ENCODE measurements at regions not wholly inside any gene's neighbourhood (a gene's known extent, or its start where the extent isn't known, plus 50 kb on each side); places are given as distances from the start of the nearest gene placed in this dataset.
"Not testable (repeated sequence)": the region's sequence is repeated elsewhere in the genome, so short reads cannot be mapped to it uniquely, and the experiment has no call there.

- TF ChIP-seq CTCF (IDR thresholded peaks at IDR 0.05; ENCODE audit: low read depth, low read length) = peak; percentile 75
- H3K79me2 ChIP-seq (ENCODE audit: low read length); H3K27me3 ChIP-seq (ENCODE audit: low read depth, low read length): not testable (repeated sequence)
Measured at GRCh38 chr4:84244346-84244801, 254.7 kb downstream of the NKX6-1 start.

GRCh38 chr4:84243685-84244084 lies 255.4 kb downstream of the NKX6-1 start:
- Histone ChIP-seq H3K4me2 (ENCODE audit: low read length) (peak overlapping the region; percentile 88), H3K27me3 (ENCODE audit: low read depth, low read length) (no peaks in the 10 kb centered on the region), H3K9ac (ENCODE audit: low read length) (peak overlapping the region; percentile 48; the same call in 1 of the 2 replicates), H2AFZ (ENCODE audit: low read depth, low read length) (peak overlapping the region; percentile 94; the same call in 1 of the 2 replicates), H3K9me3 (ENCODE audit: insufficient read depth, low read length) (no peaks in the 10 kb centered on the region), H3K4me1 (ENCODE audit: low read length) (peaks cover 12% of the 10 kb centered on the region), H3K36me3 (replicated peaks; ENCODE audit: low read depth, low read length) (no peaks in the 10 kb centered on the region), H3K4me3 (ENCODE audit: low read length) (peak overlapping the region; percentile 76; the same call in 1 of the 2 replicates), H3K79me2 (ENCODE audit: low read length) (no peaks in the 10 kb centered on the region), H4K20me1 (ENCODE audit: insufficient read depth, low read length) (no peaks in the 10 kb centered on the region), H3K27ac (ENCODE audit: low read length) (no peak overlapping the region)
- TF ChIP-seq CTCF (IDR thresholded peaks at IDR 0.05; ENCODE audit: low read depth, low read length) (no peak), EZH2phosphoT487 (IDR thresholded peaks at IDR 0.05; ENCODE audit: low read depth) (no peak)

More at GRCh38 chr4:84244346-84244801, 254.7 kb downstream of the NKX6-1 start:
- not testable (repeated sequence) for H3K36me3 ChIP-seq (replicated peaks; ENCODE audit: low read depth, low read length); H4K20me1 ChIP-seq (ENCODE audit: insufficient read depth, low read length); H3K9me3 ChIP-seq (ENCODE audit: insufficient read depth, low read length); H3K27ac ChIP-seq (ENCODE audit: low read length); H3K4me1 ChIP-seq (ENCODE audit: low read length)
- H2AFZ ChIP-seq (ENCODE audit: low read depth, low read length) = peak overlapping the region; percentile 94
- peak overlapping the region; percentile 48; the same call in 1 of the 2 replicates for H3K9ac ChIP-seq (ENCODE audit: low read length)
- H3K4me2 ChIP-seq (ENCODE audit: low read length) = peak overlapping the region; percentile 88
- peak overlapping the region; percentile 76 for H3K4me3 ChIP-seq (ENCODE audit: low read length)

- Histone ChIP-seq H3K4me1 (ENCODE audit: low read length) (peaks cover 37% of the 10 kb centered on the region), H3K9me3 (ENCODE audit: insufficient read depth, low read length) (peaks cover 16% of the 10 kb centered on the region), H4K20me1 (ENCODE audit: insufficient read depth, low read length) (no peaks in the 10 kb centered on the region), H3K4me3 (ENCODE audit: low read length) (no peak overlapping the region), H3K9ac (ENCODE audit: low read length) (no peak overlapping the region), H3K27ac (ENCODE audit: low read length) (no peak overlapping the region), H3K27me3 (ENCODE audit: low read depth, low read length) (no peaks in the 10 kb centered on the region), H3K79me2 (ENCODE audit: low read length) (no peaks in the 10 kb centered on the region), H3K36me3 (replicated peaks; ENCODE audit: low read depth, low read length) (peaks cover 15% of the 10 kb centered on the region), H3K4me2 (ENCODE audit: low read length) (no peak overlapping the region), H2AFZ (ENCODE audit: low read depth, low read length) (no peak overlapping the region)
- TF ChIP-seq EZH2phosphoT487 (IDR thresholded peaks at IDR 0.05; ENCODE audit: low read depth) (no peak), CTCF (IDR thresholded peaks at IDR 0.05; ENCODE audit: low read depth, low read length) (no peak)
Measured at GRCh38 chr4:84239278-84239845, 259.7 kb downstream of the NKX6-1 start.

- Histone ChIP-seq H3K27ac (ENCODE audit: low read length) (no peak overlapping the region), H3K79me2 (ENCODE audit: low read length) (no peaks in the 10 kb centered on the region)
- peak; percentile 19; the same call in 1 of the 2 replicates for TF ChIP-seq CTCF (IDR thresholded peaks at IDR 0.05; ENCODE audit: low read depth, low read length)
- TF ChIP-seq EZH2phosphoT487 (IDR thresholded peaks at IDR 0.05; ENCODE audit: low read depth) = no peak
Measured at GRCh38 chr4:84238247-84239090, 260.6 kb downstream of the NKX6-1 start.

More at GRCh38 chr4:84238247-84239090, 260.6 kb downstream of the NKX6-1 start:
- H4K20me1 ChIP-seq (ENCODE audit: insufficient read depth, low read length) = no peaks in the 10 kb centered on the region
- no peak overlapping the region for H2AFZ ChIP-seq (ENCODE audit: low read depth, low read length)
- H3K36me3 ChIP-seq (replicated peaks; ENCODE audit: low read depth, low read length) = peaks cover 15% of the 10 kb centered on the region
- H3K27me3 ChIP-seq (ENCODE audit: low read depth, low read length) = no peaks in the 10 kb centered on the region
- H3K9ac ChIP-seq (ENCODE audit: low read length) = no peak overlapping the region
- peaks cover 16% of the 10 kb centered on the region for H3K9me3 ChIP-seq (ENCODE audit: insufficient read depth, low read length)
- no peak overlapping the region for H3K4me3 ChIP-seq (ENCODE audit: low read length)
- H3K4me2 ChIP-seq (ENCODE audit: low read length) = peak overlapping the region; percentile 23
- H3K4me1 ChIP-seq (ENCODE audit: low read length) = peaks cover 30% of the 10 kb centered on the region

All from OCI-LY3 (cell line).